Activated T-helper 2 cell treated with anti-CD3 and anti-CD28 coated beads, Interferon-gamma antibody, Interleukin-2, Interleukin-4, amounts not matched to agents 10 μg/mL and 5 μg/mL and 100 μg/mL, durations not matched to agents 14 hours and 24 hours and 36 hours (primary cell): ENCODE measurements at regions not wholly inside any gene's neighbourhood (a gene's known extent, or its start where the extent isn't known, plus 50 kb on each side); places are given as distances from the start of the nearest gene placed in this dataset.

Experiments used
- DNase-seq: peaks from one replicate; pipeline ENCODE4 v3.0.0; 2021; ENCODE audit warnings: low spot score
- H3K27ac Mint-ChIP-seq: one replicate; pipeline ENCODE4 v1.8.0; 2021; ENCODE audit warnings: mixed read lengths
- H3K27me3 Mint-ChIP-seq: one replicate; pipeline ENCODE4 v1.8.0; 2021; ENCODE audit warnings: low read depth, mixed read lengths
- H3K36me3 Mint-ChIP-seq: one replicate; pipeline ENCODE4 v1.8.0; 2021; ENCODE audit warnings: low read depth, mixed read lengths
- H3K4me1 Mint-ChIP-seq: one replicate; pipeline ENCODE4 v1.8.0; 2021; ENCODE audit warnings: low read depth, mixed read lengths
- H3K4me3 Mint-ChIP-seq: one replicate; pipeline ENCODE4 v1.8.0; 2021; ENCODE audit warnings: low read depth, mild to moderate bottlenecking, moderate library complexity, mixed read lengths
- H3K9me3 Mint-ChIP-seq: one replicate; pipeline ENCODE4 v1.8.0; 2021; ENCODE audit warnings: mixed read lengths
- intact Hi-C: fragments of 100-400 bp; cut with micrococcal nuclease; formaldehyde crosslinking; loops from one replicate; pipeline ENCODE4 v1.15.1; 2023

DNA sequence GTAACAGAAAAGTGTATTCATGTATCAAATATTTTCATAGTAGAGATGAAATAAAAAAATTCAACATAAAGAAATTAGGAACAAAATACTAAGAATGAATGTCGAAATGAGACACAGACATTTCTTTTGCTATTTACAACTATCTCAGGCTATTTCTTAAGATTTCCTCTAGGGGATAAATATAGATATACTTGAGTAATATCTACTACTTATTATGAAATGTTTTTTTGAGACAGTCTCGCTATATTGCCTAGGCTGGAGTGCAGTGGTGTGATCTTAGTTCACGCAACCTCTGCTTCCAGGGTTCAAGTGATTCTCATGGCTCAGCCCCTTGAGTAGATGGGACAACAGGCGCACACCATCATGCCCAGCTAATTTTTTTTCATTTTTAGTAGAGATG lies 326.1 kb downstream of the RNF144A start:
- H3K4me1 Mint-ChIP-seq, result peaks cover 7% of the 10 kb centered on the region
- no peaks in the 10 kb centered on the region for H3K27me3 Mint-ChIP-seq
- H3K4me3 Mint-ChIP-seq, result no peak overlapping the region
- H3K36me3 Mint-ChIP-seq, result no peaks in the 10 kb centered on the region
- H3K27ac Mint-ChIP-seq, result no peak overlapping the region
- intact Hi-C loops, result no loop called here
- no peaks in the 10 kb centered on the region for H3K9me3 Mint-ChIP-seq
- DNase-seq, result no peak

DNA sequence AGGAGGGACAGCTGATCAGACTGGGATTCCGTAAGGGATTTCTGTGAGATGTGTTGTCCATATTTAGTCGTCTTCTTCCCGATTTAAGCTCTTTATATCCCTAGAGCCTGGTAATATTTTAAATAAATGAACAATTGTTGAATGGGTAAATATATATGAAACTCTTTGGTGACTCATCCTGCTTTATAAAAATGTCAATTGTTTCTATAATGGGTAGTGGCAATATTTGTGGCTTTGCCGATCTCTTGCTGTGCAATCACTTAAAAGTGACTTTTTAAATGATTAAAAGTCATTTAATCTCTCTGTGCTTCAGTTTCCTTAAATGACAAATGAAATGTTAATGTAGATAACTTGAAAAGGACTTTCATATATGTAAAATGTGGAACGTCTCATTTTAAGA lies 339.2 kb downstream of the RNF144A start:
- H3K9me3 Mint-ChIP-seq, result no peaks in the 10 kb centered on the region
- H3K27me3 Mint-ChIP-seq, result peaks cover 17% of the 10 kb centered on the region
- DNase-seq, result no peak
- H3K27ac Mint-ChIP-seq, result no peak overlapping the region
- no peaks in the 10 kb centered on the region for H3K4me1 Mint-ChIP-seq
- intact Hi-C loops, result no loop called here
- no peak overlapping the region for H3K4me3 Mint-ChIP-seq
- H3K36me3 Mint-ChIP-seq, result no peaks in the 10 kb centered on the region

DNA sequence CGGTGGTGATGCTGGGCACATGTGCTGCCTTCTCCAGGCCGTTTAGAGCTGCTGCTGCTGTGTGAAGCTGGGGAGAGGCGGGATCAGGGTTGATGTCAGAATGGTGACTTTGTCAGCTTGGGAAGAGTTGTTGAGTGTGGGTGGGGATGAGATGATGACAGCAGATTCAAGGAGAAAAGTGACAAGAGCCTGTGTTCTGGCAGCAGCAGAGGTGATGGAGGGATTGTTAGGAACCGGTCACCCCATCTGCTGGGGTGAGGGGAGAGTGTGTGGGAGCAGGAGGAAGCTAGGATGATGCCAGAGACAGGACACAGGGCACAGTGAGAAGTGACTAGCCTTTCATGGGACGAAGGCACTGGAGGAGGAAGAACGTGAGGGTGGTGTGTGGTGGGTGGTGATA lies 345.5 kb downstream of the RNF144A start:
- DNase-seq, result no peak
- H3K36me3 Mint-ChIP-seq, result no peaks in the 10 kb centered on the region
- intact Hi-C loops, result no loop called here
- H3K27ac Mint-ChIP-seq, result no peak overlapping the region
- H3K27me3 Mint-ChIP-seq, result peaks cover 9% of the 10 kb centered on the region
- H3K4me3 Mint-ChIP-seq, result no peak overlapping the region
- H3K9me3 Mint-ChIP-seq, result no peaks in the 10 kb centered on the region
- peaks cover 5% of the 10 kb centered on the region for H3K4me1 Mint-ChIP-seq

DNA sequence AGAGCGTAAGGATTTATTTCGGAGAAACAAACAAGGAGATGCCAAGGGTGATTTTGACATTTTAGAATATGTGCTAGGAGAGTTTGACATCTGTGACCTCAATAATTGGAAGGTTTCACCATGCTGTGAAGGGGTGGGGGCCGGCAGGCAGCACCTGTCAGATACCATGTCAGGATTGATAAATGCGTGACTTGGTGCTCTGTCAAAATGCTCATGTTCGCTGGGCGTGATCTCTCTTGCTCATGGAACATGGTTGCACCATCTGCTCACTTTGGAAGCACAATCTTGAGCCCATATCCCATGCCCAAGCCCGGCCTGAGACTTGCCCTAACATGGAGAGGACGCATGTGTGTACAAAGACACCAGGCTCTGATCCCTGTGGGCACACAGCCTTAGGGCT lies 347.6 kb downstream of the RNF144A start:
- no peak for DNase-seq
- Mint-ChIP-seq H3K27ac (no peak overlapping the region), H3K9me3 (no peaks in the 10 kb centered on the region), H3K4me1 (peaks cover 5% of the 10 kb centered on the region), H3K36me3 (no peaks in the 10 kb centered on the region), H3K27me3 (peaks cover 8% of the 10 kb centered on the region), H3K4me3 (no peak overlapping the region)
- intact Hi-C loops, result no loop called here

DNA sequence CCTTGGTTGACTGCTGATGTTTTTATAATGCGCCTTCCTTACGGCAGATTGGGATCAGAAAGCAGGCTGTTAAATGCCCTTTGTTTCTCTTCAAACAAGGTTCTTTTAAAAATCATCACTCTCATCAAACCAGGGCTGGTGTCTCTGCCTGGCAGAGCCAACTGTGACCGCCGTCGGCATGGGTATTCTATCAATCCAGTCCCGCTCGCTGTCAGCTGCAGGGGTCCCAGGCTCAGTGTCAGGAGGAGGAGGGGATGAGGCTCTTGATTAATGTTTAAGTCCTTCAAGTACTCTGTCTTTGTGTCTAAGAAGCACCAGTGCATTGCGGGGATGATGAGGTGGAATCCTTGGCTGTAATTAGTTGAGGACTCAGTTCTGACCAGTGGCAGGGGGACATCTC lies 348.1 kb downstream of the RNF144A start:
- no peak overlapping the region for H3K4me3 Mint-ChIP-seq
- intact Hi-C loops, result no loop called here

DNA sequence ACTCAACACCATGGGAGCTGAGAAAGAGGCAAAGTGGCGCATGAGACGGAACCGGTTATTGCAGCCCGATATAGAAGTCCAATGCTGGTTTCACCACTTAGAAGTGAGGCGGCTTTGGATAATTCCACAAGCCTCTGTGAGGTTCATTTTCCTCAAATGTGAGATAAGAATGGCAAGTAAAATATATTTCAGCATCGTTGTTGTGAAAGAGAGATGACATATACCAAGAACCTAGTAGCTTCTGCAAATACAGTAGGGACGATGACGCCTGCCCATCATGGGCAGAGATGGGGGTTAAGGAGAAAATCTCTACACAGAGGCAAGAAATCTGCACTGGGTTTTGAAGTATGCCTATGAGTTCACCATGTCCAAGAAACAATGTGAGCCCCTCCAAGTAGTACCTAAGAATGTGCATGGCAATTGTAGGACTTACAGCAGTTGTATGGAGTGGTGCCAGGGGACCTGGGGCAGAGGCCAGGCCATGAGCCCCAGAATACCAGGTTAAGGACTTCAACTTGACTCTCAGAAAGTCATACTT lies 352.0 kb downstream of the RNF144A start:
- H3K27ac Mint-ChIP-seq, result no peak overlapping the region
- H3K36me3 Mint-ChIP-seq, result no peaks in the 10 kb centered on the region
- intact Hi-C loops, result no loop called here
- DNase-seq, result no peak
- H3K9me3 Mint-ChIP-seq, result no peaks in the 10 kb centered on the region
- no peaks in the 10 kb centered on the region for H3K4me1 Mint-ChIP-seq
- peaks cover 1% of the 10 kb centered on the region for H3K27me3 Mint-ChIP-seq
- H3K4me3 Mint-ChIP-seq, result no peak overlapping the region

More for the DNA sequence above, 348.1 kb downstream of the RNF144A start:
- Mint-ChIP-seq H3K27ac (no peak overlapping the region), H3K9me3 (no peaks in the 10 kb centered on the region), H3K36me3 (no peaks in the 10 kb centered on the region), H3K4me1 (peaks cover 5% of the 10 kb centered on the region), H3K27me3 (peaks cover 8% of the 10 kb centered on the region)
- DNase-seq, result no peak

DNA sequence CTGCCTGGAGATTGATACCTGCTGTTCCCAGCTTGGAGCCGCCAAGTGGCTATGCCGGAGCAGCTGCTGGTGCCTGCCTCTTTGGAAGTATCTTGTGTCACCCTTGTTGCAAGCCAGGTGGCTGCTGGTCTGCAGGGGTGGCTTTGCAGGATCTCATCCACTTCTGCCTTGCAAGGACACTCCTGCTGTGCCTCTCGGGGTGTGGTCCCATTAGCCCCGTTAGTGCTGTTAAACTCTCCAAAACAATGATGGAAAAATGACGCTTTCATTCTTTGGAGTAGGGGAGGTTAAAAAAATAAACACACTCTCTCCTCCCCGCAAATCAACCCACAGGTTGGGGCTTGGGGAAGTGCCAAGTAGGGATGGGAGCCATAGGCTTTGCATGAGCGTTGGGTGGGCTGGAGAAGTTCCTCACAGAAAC lies 352.8 kb downstream of the RNF144A start:
- no peak overlapping the region for H3K4me3 Mint-ChIP-seq
- no peak for DNase-seq
- H3K4me1 Mint-ChIP-seq, result no peaks in the 10 kb centered on the region
- H3K9me3 Mint-ChIP-seq, result no peaks in the 10 kb centered on the region
- H3K27ac Mint-ChIP-seq, result no peak overlapping the region
- H3K27me3 Mint-ChIP-seq, result peaks cover 1% of the 10 kb centered on the region
- H3K36me3 Mint-ChIP-seq, result no peaks in the 10 kb centered on the region
- intact Hi-C loops, result no loop called here

DNA sequence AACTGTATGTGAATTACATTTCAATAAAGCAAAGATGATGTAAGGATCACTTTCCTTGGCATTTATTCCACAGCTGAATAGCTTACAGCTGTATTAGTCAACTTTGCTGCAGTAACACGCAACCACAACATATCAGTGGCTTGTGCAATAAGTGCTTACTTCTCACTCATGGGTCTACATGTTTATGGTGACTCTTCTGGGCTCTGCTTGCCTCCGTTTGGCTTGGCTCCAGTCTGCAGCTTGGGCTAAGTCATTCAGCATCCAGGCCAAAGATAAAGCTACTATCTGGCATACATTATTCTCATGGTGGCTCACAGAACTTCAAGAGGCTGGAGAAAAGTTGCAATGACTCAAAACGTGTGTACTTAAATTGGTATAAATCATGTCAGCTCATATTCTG lies 355.0 kb downstream of the RNF144A start:
- no peaks in the 10 kb centered on the region for H3K4me1 Mint-ChIP-seq
- intact Hi-C loops, result no loop called here
- DNase-seq, result no peak
- no peak overlapping the region for H3K4me3 Mint-ChIP-seq
- no peak overlapping the region for H3K27ac Mint-ChIP-seq
- H3K36me3 Mint-ChIP-seq, result no peaks in the 10 kb centered on the region
- peaks cover 3% of the 10 kb centered on the region for H3K27me3 Mint-ChIP-seq
- no peaks in the 10 kb centered on the region for H3K9me3 Mint-ChIP-seq

DNA sequence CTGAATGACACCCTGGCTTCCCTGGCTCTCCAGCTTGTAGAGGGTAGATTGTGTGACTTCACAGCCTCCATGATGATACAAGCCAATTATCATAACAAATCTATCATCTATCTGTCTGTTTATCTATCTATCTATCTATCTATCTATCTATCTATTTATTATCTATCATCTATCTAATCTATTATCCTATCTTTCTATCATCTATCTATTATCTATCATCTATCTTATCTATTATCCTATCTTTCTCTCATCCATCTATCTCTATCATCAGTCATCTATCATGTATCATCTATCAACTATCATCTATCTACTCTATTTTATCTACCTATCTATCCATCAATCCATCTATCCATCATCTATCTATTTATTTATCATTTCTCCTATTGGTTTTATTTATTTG lies 361.8 kb downstream of the RNF144A start:
- Mint-ChIP-seq H3K4me3 (no peak overlapping the region), H3K4me1 (no peaks in the 10 kb centered on the region), H3K9me3 (no peaks in the 10 kb centered on the region), H3K36me3 (no peaks in the 10 kb centered on the region), H3K27me3 (peaks cover 2% of the 10 kb centered on the region), H3K27ac (no peak overlapping the region)
- DNase-seq, result no peak
- intact Hi-C loops, result no loop called here

DNA sequence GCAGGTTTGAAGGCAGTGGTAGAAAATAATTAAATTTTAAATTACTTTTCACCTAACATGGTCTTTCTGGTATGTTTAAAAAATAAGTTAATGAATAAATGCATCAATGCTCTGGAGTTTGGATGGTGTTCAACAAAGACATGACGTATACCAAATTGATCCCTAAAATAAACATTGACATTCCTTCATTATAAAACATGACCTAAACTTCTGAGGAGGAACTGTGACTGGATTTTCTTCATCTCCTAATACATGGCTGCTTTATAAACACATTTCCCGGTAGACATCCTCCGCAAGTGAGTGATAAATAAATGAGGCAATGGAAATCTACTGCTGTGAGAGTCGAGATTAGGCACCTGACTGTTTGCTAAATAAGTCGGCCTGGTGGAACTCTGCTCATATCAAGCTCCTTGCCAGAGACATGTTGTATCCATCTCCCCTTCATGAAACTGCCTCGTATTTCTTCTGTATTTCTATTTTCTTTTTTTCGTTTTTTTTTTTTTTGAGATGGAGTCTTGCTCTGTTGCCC lies 362.3 kb downstream of the RNF144A start:
- Mint-ChIP-seq H3K4me3 (no peak overlapping the region), H3K27me3 (peaks cover 2% of the 10 kb centered on the region), H3K36me3 (no peaks in the 10 kb centered on the region), H3K27ac (no peak overlapping the region), H3K9me3 (no peaks in the 10 kb centered on the region), H3K4me1 (no peaks in the 10 kb centered on the region)
- DNase-seq, result no peak
- intact Hi-C loops, result no loop called here

DNA sequence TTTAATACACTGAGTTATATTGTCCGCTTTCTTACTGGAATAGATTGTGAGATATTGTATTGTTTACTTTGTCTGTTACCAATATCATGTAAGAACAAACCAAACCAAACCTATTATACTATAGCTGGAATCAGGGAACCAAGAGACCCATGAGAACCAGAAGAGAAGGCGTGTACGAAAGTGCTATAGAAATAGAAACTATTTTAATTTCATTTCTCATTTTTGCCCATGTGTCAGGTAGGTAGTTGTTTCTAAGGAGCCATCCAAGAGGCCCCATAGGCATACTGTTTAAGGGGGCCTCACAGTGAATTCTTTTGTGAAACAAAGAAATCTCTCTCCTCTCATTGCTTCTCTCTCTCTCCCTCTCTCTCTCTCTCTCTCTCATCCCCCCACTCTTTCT lies 363.6 kb downstream of the RNF144A start:
- no peaks in the 10 kb centered on the region for H3K36me3 Mint-ChIP-seq
- H3K4me3 Mint-ChIP-seq, result no peak overlapping the region
- no peak overlapping the region for H3K27ac Mint-ChIP-seq
- H3K4me1 Mint-ChIP-seq, result no peaks in the 10 kb centered on the region
- no peaks in the 10 kb centered on the region for H3K9me3 Mint-ChIP-seq
- DNase-seq, result no peak
- intact Hi-C loops, result no loop called here
- peaks cover 2% of the 10 kb centered on the region for H3K27me3 Mint-ChIP-seq

DNA sequence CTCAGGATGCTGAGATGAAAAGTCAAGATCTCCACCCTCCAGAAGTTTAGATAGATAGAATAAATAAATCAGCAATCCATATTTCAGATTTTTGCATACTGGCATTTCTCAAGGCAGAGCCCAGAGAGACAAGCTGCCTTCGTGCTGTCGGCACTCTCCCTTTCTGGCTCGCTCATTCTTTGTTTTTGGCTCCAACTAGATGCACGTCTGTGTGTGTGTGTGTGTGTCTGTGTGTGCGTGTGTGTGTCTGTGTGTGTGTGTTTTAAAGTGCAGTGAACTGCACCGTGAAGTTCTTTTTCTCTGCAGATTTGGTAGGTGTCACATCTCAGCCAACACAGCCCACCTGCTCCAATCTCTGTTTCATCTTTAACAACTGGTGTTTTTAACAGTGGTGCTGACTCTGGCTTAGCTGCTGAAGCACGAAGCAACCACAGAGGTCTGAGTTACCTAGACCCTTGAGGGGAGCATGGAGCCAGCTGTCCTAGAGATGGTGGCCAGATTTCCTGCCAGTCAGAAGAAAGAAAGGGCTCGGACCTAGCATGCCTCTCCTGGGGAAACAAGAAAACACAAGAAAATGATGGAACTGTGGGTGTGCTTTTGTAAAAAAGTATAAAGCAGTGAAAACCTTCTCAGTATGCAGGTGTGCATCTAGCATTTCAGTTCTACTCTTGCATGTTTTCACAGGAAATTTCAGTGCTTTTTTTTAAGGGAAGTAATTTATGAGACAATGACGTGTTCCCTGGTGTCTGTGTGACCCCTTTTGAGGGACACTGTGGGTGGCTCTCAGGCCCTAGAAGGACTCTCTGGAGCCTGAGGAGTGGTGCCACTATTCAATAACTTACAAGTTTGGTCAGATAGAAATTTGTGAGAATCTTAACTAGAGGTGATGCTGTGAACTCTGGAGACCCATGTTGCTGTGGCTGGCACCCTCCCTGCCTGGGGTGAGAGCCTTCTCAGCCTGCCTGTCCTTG lies 364.3 kb downstream of the RNF144A start:
- no peak overlapping the region for H3K4me3 Mint-ChIP-seq
- no peaks in the 10 kb centered on the region for H3K36me3 Mint-ChIP-seq
- H3K27ac Mint-ChIP-seq, result no peak overlapping the region
- no peaks in the 10 kb centered on the region for H3K27me3 Mint-ChIP-seq
- intact Hi-C loops, result no loop called here
- no peaks in the 10 kb centered on the region for H3K4me1 Mint-ChIP-seq
- DNase-seq, result no peak
- H3K9me3 Mint-ChIP-seq, result no peaks in the 10 kb centered on the region

DNA sequence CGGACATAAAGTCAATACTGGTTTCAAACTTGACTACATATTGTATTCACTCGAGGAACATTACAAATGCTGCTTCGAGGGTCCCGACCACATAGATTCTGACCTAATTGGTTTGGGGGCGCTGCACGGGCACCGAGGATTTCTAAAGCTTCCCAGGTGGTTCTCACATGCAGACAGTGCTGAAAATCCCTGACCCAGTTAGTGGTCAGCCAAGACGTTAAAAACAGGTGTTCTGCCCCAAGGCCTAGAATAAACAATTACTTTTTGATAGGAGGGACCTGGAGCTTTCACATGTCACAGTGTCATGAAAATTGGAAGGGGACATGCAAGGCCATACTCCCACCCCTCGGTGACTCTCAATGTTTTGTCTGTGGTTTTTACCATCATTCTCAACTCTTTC lies 368.9 kb downstream of the RNF144A start:
- H3K36me3 Mint-ChIP-seq, result no peaks in the 10 kb centered on the region
- no peaks in the 10 kb centered on the region for H3K4me1 Mint-ChIP-seq
- no peaks in the 10 kb centered on the region for H3K27me3 Mint-ChIP-seq
- H3K9me3 Mint-ChIP-seq, result no peaks in the 10 kb centered on the region
- H3K27ac Mint-ChIP-seq, result no peak overlapping the region
- intact Hi-C loops, result no loop called here
- DNase-seq, result no peak
- H3K4me3 Mint-ChIP-seq, result no peak overlapping the region
